Prostate gland (tissue), 2 donors: ENCODE measurements at regions not wholly inside any gene's neighbourhood (a gene's known extent, or its start where the extent isn't known, plus 50 kb on each side); places are given as distances from the start of the nearest gene placed in this dataset.

Source experiments
- POLR2A ChIP-seq: fragments of 450-650 bp; IDR thresholded peaks from one replicate; pipeline ENCODE4 v1.6.1; 2016; ENCODE audit warnings: antibody characterized with exemption, mild to moderate bottlenecking
- POLR2AphosphoS5 ChIP-seq: sonication (generic); formaldehyde crosslinking; IDR thresholded peaks from one replicate; pipeline ENCODE4 v1.6.1; 2017; ENCODE audit warnings: antibody characterized with exemption
- TF ChIP-seq, protein P1 (sequence below), 4 experiments: fragments of 200-600 bp in 2 of 4; fragments of 450-650 bp in 2 of 4; sonication (generic) in 2 of 4; IDR thresholded peaks; 1 replicate in 3 of 4; 2 replicates in 1 of 4; pipeline ENCODE4 v1.5.1; 2016 to 2019; ENCODE audit warnings: antibody characterized with exemption in 4 of 4, mild to moderate bottlenecking in 2 of 4, moderate library complexity in 2 of 4

DNA sequence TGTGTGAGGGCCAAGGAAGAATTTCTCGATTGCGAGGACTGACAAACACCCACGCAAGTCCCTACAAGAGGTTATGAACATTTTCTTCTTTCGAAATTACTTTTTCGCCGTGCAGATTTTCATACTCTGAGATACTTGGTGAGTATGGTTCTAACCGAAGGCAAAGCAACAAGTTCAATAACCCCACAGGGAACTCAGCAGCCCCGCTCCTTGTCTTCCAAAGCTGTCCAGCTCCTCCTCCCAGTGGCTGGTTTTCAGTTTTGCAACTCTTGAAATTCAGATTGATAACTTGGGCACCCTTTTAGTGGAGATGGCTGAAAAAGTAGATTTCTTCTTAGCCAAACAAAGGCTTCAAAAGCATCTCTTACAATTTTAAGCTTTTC, 154.4 kb downstream of the SETD4 start:
- TF ChIP-seq, protein P1, sequence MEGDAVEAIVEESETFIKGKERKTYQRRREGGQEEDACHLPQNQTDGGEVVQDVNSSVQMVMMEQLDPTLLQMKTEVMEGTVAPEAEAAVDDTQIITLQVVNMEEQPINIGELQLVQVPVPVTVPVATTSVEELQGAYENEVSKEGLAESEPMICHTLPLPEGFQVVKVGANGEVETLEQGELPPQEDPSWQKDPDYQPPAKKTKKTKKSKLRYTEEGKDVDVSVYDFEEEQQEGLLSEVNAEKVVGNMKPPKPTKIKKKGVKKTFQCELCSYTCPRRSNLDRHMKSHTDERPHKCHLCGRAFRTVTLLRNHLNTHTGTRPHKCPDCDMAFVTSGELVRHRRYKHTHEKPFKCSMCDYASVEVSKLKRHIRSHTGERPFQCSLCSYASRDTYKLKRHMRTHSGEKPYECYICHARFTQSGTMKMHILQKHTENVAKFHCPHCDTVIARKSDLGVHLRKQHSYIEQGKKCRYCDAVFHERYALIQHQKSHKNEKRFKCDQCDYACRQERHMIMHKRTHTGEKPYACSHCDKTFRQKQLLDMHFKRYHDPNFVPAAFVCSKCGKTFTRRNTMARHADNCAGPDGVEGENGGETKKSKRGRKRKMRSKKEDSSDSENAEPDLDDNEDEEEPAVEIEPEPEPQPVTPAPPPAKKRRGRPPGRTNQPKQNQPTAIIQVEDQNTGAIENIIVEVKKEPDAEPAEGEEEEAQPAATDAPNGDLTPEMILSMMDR (IDR thresholded peaks at IDR 0.05): no peak
- TF ChIP-seq POLR2A (no peak), POLR2AphosphoS5 (no peak)
